Spleen (tissue), 7 donors: ENCODE measurements at regions not wholly inside any gene's neighbourhood (a gene's known extent, or its start where the extent isn't known, plus 50 kb on each side); places are given as distances from the start of the nearest gene placed in this dataset.

Experiments
- CTCF ChIP-seq, 11 experiments: fragments of 200-600 bp in 7 of 11; fragments of 450-650 bp in 4 of 11; sonication (generic) in 4 of 11; IDR thresholded peaks in 8 of 11; conservative IDR thresholded peaks in 3 of 11; 1 replicate in 7 of 11; 2 replicates in 4 of 11; pipeline versions ENCODE4 v1.4.0 to v1.8.0; 2016 to 2021; ENCODE audit warnings: antibody characterized with exemption in 11 of 11, inconsistent platforms in 4 of 11, mild to moderate bottlenecking in 1 of 11
- POLR2AphosphoS5 ChIP-seq, 3 donors: sonication (generic); formaldehyde crosslinking; IDR thresholded peaks; one replicate each; pipeline ENCODE4 v1.5.1; 2017; ENCODE audit warnings: antibody characterized with exemption in 3 of 3
- donor health status: DM: no; HTN: no; CAD: no; lungs with moderate emphysema.
- donor health status: DM: no; HTN: no; CAD: no.
- donor health status: DM: no; HTN: no; CAD: no.

GRCh38 chr4:159607809-159608208, 504.9 kb downstream of the RAPGEF2 start:
- TF ChIP-seq CTCF (IDR thresholded peaks at IDR 0.05 in 8 of 11, conservative IDR thresholded peaks at IDR 0.05 in 3 of 11) (no peak), POLR2AphosphoS5 (IDR thresholded peaks at IDR 0.05) (no peak)
